Panc1 (cell line): ENCODE measurements at regions not wholly inside any gene's neighbourhood (a gene's known extent, or its start where the extent isn't known, plus 50 kb on each side); places are given as distances from the start of the nearest gene placed in this dataset.

ENCODE experiments used
- ATAC-seq: fragments of 200-7000 bp; cut with Tn5 transposase; 2 replicates; pipeline ENCODE4 v1.9.1; 2020; ENCODE audit warnings: mild to moderate bottlenecking, moderate library complexity
- BruUV-seq: library from RNA; stranded (reverse); fragments of 400-500 nt; replicated peaks from 2 replicates; lab custom pipeline; 2021; lab: Mats Ljungman, UMichigan
- CTCF ChIA-PET: fragments of 300-600 bp; sonication (Branson Sonifier 250); formaldehyde crosslinking; loops from one replicate; lab custom pipeline; 2022; ENCODE audit warnings: antibody characterized with exemption; lab: Charles Lee
- POLR2A ChIA-PET: fragments of 300-600 bp; sonication (Branson Sonifier 250); formaldehyde crosslinking; loops from one replicate; lab custom pipeline; 2022; ENCODE audit warnings: antibody characterized with exemption; lab: Charles Lee
- DNase-seq: peaks from one replicate; pipeline ENCODE4 v3.0.0-alpha.2; 2010; ENCODE audit warnings: low read depth, low spot score
- H3K27ac ChIP-seq: 2 replicates; pipeline ENCODE4 v1.5.1; 2011; ENCODE audit warnings: mild to moderate bottlenecking, low read length, inconsistent platforms
- H3K27me3 ChIP-seq: fragments of 200-500 bp; sonication (Bioruptor generic); 2 replicates; pipeline ENCODE4 v1.6.0; 2014; ENCODE audit warnings: low read length, inconsistent platforms; ENCODE audit not compliant: control insufficient read depth, insufficient read depth
- H3K36me3 ChIP-seq: fragments of 200-500 bp; sonication (Bioruptor generic); 2 replicates; pipeline ENCODE4 v1.5.1; 2014; ENCODE audit warnings: inconsistent platforms, mild to moderate bottlenecking, low read length, moderate library complexity; ENCODE audit not compliant: control insufficient read depth, insufficient read depth
- H3K4me1 ChIP-seq: 2 replicates; pipeline ENCODE4 v1.5.1; 2011; ENCODE audit warnings: inconsistent platforms, mild to moderate bottlenecking, low read length, moderate library complexity; ENCODE audit not compliant: control insufficient read depth, insufficient read depth
- H3K4me3 ChIP-seq, 2 experiments: 2 replicates each; pipeline ENCODE4 v1.5.1; 2011 to 2012; ENCODE audit warnings: low read depth in 2 of 2, low read length in 2 of 2, mild to moderate bottlenecking in 2 of 2, inconsistent platforms in 1 of 2, moderate library complexity in 1 of 2
- H3K9me3 ChIP-seq: fragments of 200-500 bp; sonication (Bioruptor generic); 2 replicates; pipeline ENCODE4 v1.5.1; 2014; ENCODE audit warnings: low read depth, mild to moderate bottlenecking, inconsistent platforms, low read length, moderate library complexity; ENCODE audit not compliant: control insufficient read depth, insufficient read depth
- CTCF ChIP-seq: fragments of 450-650 bp; IDR thresholded peaks from 2 replicates; pipeline ENCODE4 v1.5.1; 2017; ENCODE audit warnings: mild to moderate bottlenecking
- POLR2AphosphoS5 ChIP-seq: IDR thresholded peaks from 2 replicates; pipeline ENCODE4 v1.6.1; 2012; ENCODE audit warnings: mild to moderate bottlenecking, low read depth, low read length, moderate library complexity
- REST ChIP-seq, 2 experiments: IDR thresholded peaks; 2 replicates each; pipeline ENCODE4 v1.6.1; 2011 to 2012; ENCODE audit warnings: low read depth in 2 of 2, control low read depth in 1 of 2, low read length in 1 of 2, mild to moderate bottlenecking in 1 of 2, moderate library complexity in 1 of 2; ENCODE audit not compliant: insufficient read depth in 1 of 2
- SIN3A ChIP-seq: IDR thresholded peaks from 2 replicates; pipeline ENCODE4 v1.6.1; 2012; ENCODE audit warnings: low read depth, mild to moderate bottlenecking, low read length, moderate library complexity, borderline replicate concordance; ENCODE audit not compliant: insufficient read depth
- TCF7L2 ChIP-seq: IDR thresholded peaks from 2 replicates; pipeline ENCODE4 v1.6.1; 2011; ENCODE audit warnings: mild to moderate bottlenecking, low read depth, low read length, inconsistent platforms
- in situ Hi-C: cut with HindIII; loops from 2 replicates; pipeline ENCODE4 v1.10.0; 2016; ENCODE audit warnings: low sequenced_read_pairs, low pct_unique_long_range_greater_than_20kb
- intact Hi-C: fragments of 100-400 bp; cut with micrococcal nuclease; formaldehyde crosslinking; loops from one replicate; pipeline ENCODE4 v1.10.0; 2022; ENCODE audit not compliant: unreplicated experiment

GRCh38 chr6:147829418-147829817 is 320.9 kb downstream of the SAMD5 start:
- H3K27me3 ChIP-seq = no peaks in the 10 kb centered on the region
- no TSS peak for BruUV-seq
- intact Hi-C loops = no loop called here

GRCh38 chr6:147829835-147830234 is 321.3 kb downstream of the SAMD5 start:
- ATAC-seq (no peak), DNase-seq (no peak)
- ChIA-PET POLR2A (no interaction called here), CTCF (no interaction called here)
- no peaks in the 10 kb centered on the region for H3K4me1 ChIP-seq
- no peaks in the 10 kb centered on the region for H3K36me3 ChIP-seq
- no TSS peak for BruUV-seq
- H3K9me3 ChIP-seq = no peaks in the 10 kb centered on the region
- H3K27ac ChIP-seq = no peak overlapping the region
- H3K27me3 ChIP-seq = no peaks in the 10 kb centered on the region
- intact Hi-C loops = no loop called here
- TF ChIP-seq POLR2AphosphoS5 = no peak
- TF ChIP-seq CTCF = no peak
- no peak for TF ChIP-seq SIN3A
- TF ChIP-seq REST (IDR thresholded peaks at IDR 0.05; ENCODE audit: insufficient read depth in 1 of 2, low read depth in 2 of 2, low read length in 1 of 2) = no peak
- no peak for TF ChIP-seq TCF7L2
- no peak overlapping the region for H3K4me3 ChIP-seq
- in situ Hi-C loops = no loop called here

More at GRCh38 chr6:147829418-147829817, 320.9 kb downstream of the SAMD5 start:
- in situ Hi-C loops = no loop called here
- Histone ChIP-seq H3K9me3 (no peaks in the 10 kb centered on the region), H3K36me3 (no peaks in the 10 kb centered on the region), H3K4me3 (no peak overlapping the region), H3K4me1 (no peaks in the 10 kb centered on the region), H3K27ac (no peak overlapping the region)
- TF ChIP-seq CTCF = no peak
- TF ChIP-seq SIN3A = no peak
- TF ChIP-seq REST (IDR thresholded peaks at IDR 0.05; ENCODE audit: insufficient read depth in 1 of 2, low read depth in 2 of 2, low read length in 1 of 2) = no peak
- no peak for TF ChIP-seq TCF7L2
- TF ChIP-seq POLR2AphosphoS5 = no peak
- no peak for ATAC-seq
- POLR2A ChIA-PET = no interaction called here
- CTCF ChIA-PET = no interaction called here
- DNase-seq = no peak
